SK-N-MC (cell line): ENCODE measurements at regions not wholly inside any gene's neighbourhood (a gene's known extent, or its start where the extent isn't known, plus 50 kb on each side); places are given as distances from the start of the nearest gene placed in this dataset.

Experiments
- EZH2 ChIP-seq: fragments of 200-600 bp; sonication (generic); IDR thresholded peaks from one replicate; pipeline ENCODE4 v1.6.1; 2017; ENCODE audit warnings: antibody characterized with exemption
- POLR2AphosphoS5 ChIP-seq: IDR thresholded peaks from 2 replicates; pipeline ENCODE4 v1.6.1; 2012; ENCODE audit warnings: mild to moderate bottlenecking, low read depth, low read length, borderline replicate concordance

GRCh38 chr2:59171019-59171418, 929.9 kb upstream of the FANCL start:
- TF ChIP-seq POLR2AphosphoS5 = no peak
- TF ChIP-seq EZH2 = no peak
